ENCODE measurements at regions not wholly inside any gene's neighbourhood (a gene's known extent, or its start where the extent isn't known, plus 50 kb on each side); places are given as distances from the start of the nearest gene placed in this dataset.

GRCh38 chr1:212162635-212163034, 122.6 kb upstream of the PPP2R5A start:
- H3K27ac ChIP-seq, result peak overlapping the region in 3 of 4 donors; percentile 47 to 61 (median 49)
- no peak for ATAC-seq (ENCODE audit: low FRiP score in 2 of 2)
- 22 to 24% methylated on average over 5 of the region's 5 CpGs for WGBS, 2 donors

GRCh38 chr1:212164095-212164872, 120.9 kb upstream of the PPP2R5A start:
- DNase-seq (no peak), ATAC-seq (ENCODE audit: low FRiP score in 2 of 2) (no peak)
- 89 to 98% methylated on average over 5 of the region's 5 CpGs for WGBS, 2 donors
- Histone ChIP-seq H3K27ac (no peak overlapping the region), H3K4me3 (no peak overlapping the region), H3K27me3 (no peaks in the 10 kb centered on the region), H3K9me3 (no peaks in the 10 kb centered on the region), H3K36me3 (no peaks in the 10 kb centered on the region), H3K4me1 (peaks cover 15 to 35% (median 28%) of the 10 kb centered on the region in 4 donors)
- TF ChIP-seq, protein P1, sequence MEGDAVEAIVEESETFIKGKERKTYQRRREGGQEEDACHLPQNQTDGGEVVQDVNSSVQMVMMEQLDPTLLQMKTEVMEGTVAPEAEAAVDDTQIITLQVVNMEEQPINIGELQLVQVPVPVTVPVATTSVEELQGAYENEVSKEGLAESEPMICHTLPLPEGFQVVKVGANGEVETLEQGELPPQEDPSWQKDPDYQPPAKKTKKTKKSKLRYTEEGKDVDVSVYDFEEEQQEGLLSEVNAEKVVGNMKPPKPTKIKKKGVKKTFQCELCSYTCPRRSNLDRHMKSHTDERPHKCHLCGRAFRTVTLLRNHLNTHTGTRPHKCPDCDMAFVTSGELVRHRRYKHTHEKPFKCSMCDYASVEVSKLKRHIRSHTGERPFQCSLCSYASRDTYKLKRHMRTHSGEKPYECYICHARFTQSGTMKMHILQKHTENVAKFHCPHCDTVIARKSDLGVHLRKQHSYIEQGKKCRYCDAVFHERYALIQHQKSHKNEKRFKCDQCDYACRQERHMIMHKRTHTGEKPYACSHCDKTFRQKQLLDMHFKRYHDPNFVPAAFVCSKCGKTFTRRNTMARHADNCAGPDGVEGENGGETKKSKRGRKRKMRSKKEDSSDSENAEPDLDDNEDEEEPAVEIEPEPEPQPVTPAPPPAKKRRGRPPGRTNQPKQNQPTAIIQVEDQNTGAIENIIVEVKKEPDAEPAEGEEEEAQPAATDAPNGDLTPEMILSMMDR (IDR thresholded peaks at IDR 0.05), result no peak
- TF ChIP-seq POLR2A (IDR thresholded peaks at IDR 0.05) (no peak), EP300 (IDR thresholded peaks at IDR 0.05) (no peak), POLR2AphosphoS5 (IDR thresholded peaks at IDR 0.05) (no peak)

More at GRCh38 chr1:212162635-212163034, 122.6 kb upstream of the PPP2R5A start:
- peak in 1 of 2 donors; percentile 30 for TF ChIP-seq POLR2AphosphoS5 (IDR thresholded peaks at IDR 0.05)
- no peak for TF ChIP-seq POLR2A (IDR thresholded peaks at IDR 0.05)
- Histone ChIP-seq H3K36me3 (no peaks in the 10 kb centered on the region), H3K4me1 (peaks cover 15 to 35% (median 28%) of the 10 kb centered on the region in 4 donors), H3K4me3 (no peak overlapping the region), H3K9me3 (no peaks in the 10 kb centered on the region), H3K27me3 (no peaks in the 10 kb centered on the region)
- peak in 1 of 2 donors; percentile 64 for DNase-seq

GRCh38 chr1:212166244-212166643, 119.0 kb upstream of the PPP2R5A start:
- TF ChIP-seq POLR2A (IDR thresholded peaks at IDR 0.05) (no peak), EP300 (IDR thresholded peaks at IDR 0.05) (no peak), POLR2AphosphoS5 (IDR thresholded peaks at IDR 0.05) (no peak)
- TF ChIP-seq, protein P1 (IDR thresholded peaks at IDR 0.05), result no peak
- Histone ChIP-seq H3K27ac (peak overlapping the region in 2 of 4 donors; percentile 43 to 65), H3K27me3 (no peaks in the 10 kb centered on the region), H3K4me1 (peaks cover 15 to 30% (median 26%) of the 10 kb centered on the region in 4 donors), H3K36me3 (no peaks in the 10 kb centered on the region), H3K9me3 (no peaks in the 10 kb centered on the region), H3K4me3 (no peak overlapping the region)
- no peak for ATAC-seq (ENCODE audit: low FRiP score in 2 of 2)
- 44 to 48% methylated on average over 4 of the region's 4 CpGs for WGBS, 2 donors
- no peak for DNase-seq

- Histone ChIP-seq H3K27ac (peak overlapping the region in 2 of 4 donors; percentile 43 to 65), H3K27me3 (no peaks in the 10 kb centered on the region), H3K9me3 (no peaks in the 10 kb centered on the region), H3K4me3 (no peak overlapping the region), H3K36me3 (no peaks in the 10 kb centered on the region), H3K4me1 (peaks cover 15 to 30% (median 24%) of the 10 kb centered on the region in 4 donors)
- TF ChIP-seq EP300 (IDR thresholded peaks at IDR 0.05) (no peak), POLR2AphosphoS5 (IDR thresholded peaks at IDR 0.05) (no peak), POLR2A (IDR thresholded peaks at IDR 0.05) (no peak)
- TF ChIP-seq, protein P1 (IDR thresholded peaks at IDR 0.05), result no peak
- WGBS, 2 donors, result 23 to 30% methylated on average over 2 of the region's 2 CpGs
- ATAC-seq (ENCODE audit: low FRiP score in 2 of 2) (peak in 1 of 2 donors; percentile 66), DNase-seq (no peak)
Observed at GRCh38 chr1:212166644-212167043, 118.6 kb upstream of the PPP2R5A start.

DNA sequence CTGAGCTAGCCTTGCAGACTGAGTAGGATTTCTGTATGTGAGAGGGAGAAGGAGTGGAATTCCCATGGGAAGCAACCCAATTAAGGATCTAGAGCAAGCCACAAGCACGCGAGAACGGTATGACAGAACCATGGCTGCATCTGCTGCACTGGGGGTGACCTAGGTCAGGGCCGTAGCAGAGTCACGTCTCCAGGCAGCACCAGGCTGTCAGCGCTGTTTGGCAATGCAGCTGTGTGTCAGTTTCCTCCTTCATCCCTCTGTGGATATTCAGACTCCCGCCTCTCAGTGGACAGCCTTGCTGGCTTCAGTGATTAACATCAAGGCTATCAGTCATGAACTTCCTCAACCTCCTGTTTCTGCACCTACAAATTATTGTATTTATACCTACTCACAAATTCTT, 118.1 kb upstream of the PPP2R5A start:
- H3K36me3 ChIP-seq, result no peaks in the 10 kb centered on the region
- no peaks in the 10 kb centered on the region for H3K27me3 ChIP-seq
- H3K27ac ChIP-seq, result peak overlapping the region in 1 of 4 donors; percentile 65
- no peaks in the 10 kb centered on the region for H3K9me3 ChIP-seq
- H3K4me1 ChIP-seq, result peaks cover 11 to 29% (median 21%) of the 10 kb centered on the region in 4 donors
- no peak for DNase-seq
- peak; percentile 42 to 74 for ATAC-seq (ENCODE audit: low FRiP score in 2 of 2)
- H3K4me3 ChIP-seq, result no peak overlapping the region
- 9 to 19% methylated on average over 6 to 7 of the region's 7 CpGs for WGBS, 2 donors
- no peak for TF ChIP-seq EP300 (IDR thresholded peaks at IDR 0.05)
- TF ChIP-seq, protein P1 (IDR thresholded peaks at IDR 0.05), result no peak
- TF ChIP-seq POLR2AphosphoS5 (IDR thresholded peaks at IDR 0.05), result peak in 1 of 2 donors; percentile 32
